Left ventricle myocardium inferior (tissue), 1 donor: ENCODE measurements at regions not wholly inside any gene's neighbourhood (a gene's known extent, or its start where the extent isn't known, plus 50 kb on each side); places are given as distances from the start of the nearest gene placed in this dataset.

ENCODE experiments used
- DNase-seq: peaks from one replicate; pipeline ENCODE4 v3.0.0-alpha.2; 2020
- H3K27ac ChIP-seq: fragments of 200-600 bp; replicated peaks from 2 replicates; pipeline ENCODE4 v1.8.0; 2021
- H3K27me3 ChIP-seq: fragments of 200-600 bp; 2 replicates; pipeline ENCODE4 v1.8.0; 2021; ENCODE audit warnings: low read depth
- H3K36me3 ChIP-seq: fragments of 200-600 bp; 2 replicates; pipeline ENCODE4 v1.8.0; 2021
- H3K4me1 ChIP-seq: fragments of 200-600 bp; 2 replicates; pipeline ENCODE4 v1.8.0; 2021
- H3K4me3 ChIP-seq: fragments of 200-600 bp; 2 replicates; pipeline ENCODE4 v1.8.0; 2021; ENCODE audit warnings: mild to moderate bottlenecking, moderate library complexity
- H3K9me3 ChIP-seq: fragments of 200-600 bp; replicated peaks from 2 replicates; pipeline ENCODE4 v1.8.0; 2021
- intact Hi-C: fragments of 100-400 bp; cut with micrococcal nuclease; formaldehyde crosslinking; loops from one replicate; pipeline ENCODE4 v1.11.0; 2022
- TF ChIP-seq, protein P1 (sequence below): fragments of 200-600 bp; IDR thresholded peaks from 2 replicates; pipeline ENCODE4 v1.8.0; 2021; ENCODE audit warnings: antibody characterized with exemption, mild to moderate bottlenecking, borderline replicate concordance
- donor health status: DM: no; HTN: yes; CAD: no; lungs with severe emphysema.

DNA sequence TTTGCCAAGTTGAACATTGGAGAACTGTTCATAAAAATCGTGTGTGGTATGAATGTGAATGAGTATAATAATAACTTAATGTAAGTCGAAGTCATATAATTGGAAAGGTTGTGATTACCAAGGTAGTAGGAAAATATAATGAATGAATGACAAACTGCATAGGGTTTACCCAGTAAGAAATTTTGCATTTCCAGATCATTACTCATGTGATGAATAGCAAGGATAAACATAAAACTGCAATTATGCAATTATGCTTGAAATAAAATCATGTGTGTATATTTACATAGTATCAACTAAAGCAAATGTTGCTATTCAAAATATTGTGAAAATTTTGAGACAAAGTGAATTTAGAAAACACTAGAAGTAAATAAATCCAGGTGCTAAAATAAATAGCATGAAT is 1108.7 kb upstream of the TMEFF2 start:
- H3K4me3 ChIP-seq = no peak overlapping the region
- intact Hi-C loops = no loop called here
- no peak for DNase-seq
- TF ChIP-seq, protein P1, sequence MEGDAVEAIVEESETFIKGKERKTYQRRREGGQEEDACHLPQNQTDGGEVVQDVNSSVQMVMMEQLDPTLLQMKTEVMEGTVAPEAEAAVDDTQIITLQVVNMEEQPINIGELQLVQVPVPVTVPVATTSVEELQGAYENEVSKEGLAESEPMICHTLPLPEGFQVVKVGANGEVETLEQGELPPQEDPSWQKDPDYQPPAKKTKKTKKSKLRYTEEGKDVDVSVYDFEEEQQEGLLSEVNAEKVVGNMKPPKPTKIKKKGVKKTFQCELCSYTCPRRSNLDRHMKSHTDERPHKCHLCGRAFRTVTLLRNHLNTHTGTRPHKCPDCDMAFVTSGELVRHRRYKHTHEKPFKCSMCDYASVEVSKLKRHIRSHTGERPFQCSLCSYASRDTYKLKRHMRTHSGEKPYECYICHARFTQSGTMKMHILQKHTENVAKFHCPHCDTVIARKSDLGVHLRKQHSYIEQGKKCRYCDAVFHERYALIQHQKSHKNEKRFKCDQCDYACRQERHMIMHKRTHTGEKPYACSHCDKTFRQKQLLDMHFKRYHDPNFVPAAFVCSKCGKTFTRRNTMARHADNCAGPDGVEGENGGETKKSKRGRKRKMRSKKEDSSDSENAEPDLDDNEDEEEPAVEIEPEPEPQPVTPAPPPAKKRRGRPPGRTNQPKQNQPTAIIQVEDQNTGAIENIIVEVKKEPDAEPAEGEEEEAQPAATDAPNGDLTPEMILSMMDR = no peak
- no peaks in the 10 kb centered on the region for H3K4me1 ChIP-seq
- H3K36me3 ChIP-seq = no peaks in the 10 kb centered on the region
- no peak overlapping the region for H3K27ac ChIP-seq
- H3K9me3 ChIP-seq = no peaks in the 10 kb centered on the region
- no peaks in the 10 kb centered on the region for H3K27me3 ChIP-seq

DNA sequence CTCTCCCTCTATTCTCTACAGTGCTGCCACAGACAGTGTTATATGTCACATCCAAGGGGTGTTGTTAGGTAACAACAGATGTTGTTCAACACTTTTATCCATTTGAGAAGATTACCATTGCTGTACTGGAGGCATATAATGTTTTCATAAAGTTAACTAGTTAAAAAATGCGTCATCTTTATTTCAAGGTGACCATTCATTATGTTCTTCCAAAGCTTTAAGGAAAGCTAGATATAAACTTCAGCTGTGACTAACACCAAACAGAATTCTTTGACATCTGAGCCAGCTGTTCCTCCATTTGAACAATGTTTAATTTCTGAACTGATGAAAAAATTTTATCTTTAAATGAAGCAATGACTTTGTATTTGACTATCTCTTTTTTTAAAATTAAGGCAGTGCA is 1099.6 kb upstream of the TMEFF2 start:
- Histone ChIP-seq H3K27ac (no peak overlapping the region), H3K4me1 (no peaks in the 10 kb centered on the region), H3K27me3 (no peaks in the 10 kb centered on the region)

DNA sequence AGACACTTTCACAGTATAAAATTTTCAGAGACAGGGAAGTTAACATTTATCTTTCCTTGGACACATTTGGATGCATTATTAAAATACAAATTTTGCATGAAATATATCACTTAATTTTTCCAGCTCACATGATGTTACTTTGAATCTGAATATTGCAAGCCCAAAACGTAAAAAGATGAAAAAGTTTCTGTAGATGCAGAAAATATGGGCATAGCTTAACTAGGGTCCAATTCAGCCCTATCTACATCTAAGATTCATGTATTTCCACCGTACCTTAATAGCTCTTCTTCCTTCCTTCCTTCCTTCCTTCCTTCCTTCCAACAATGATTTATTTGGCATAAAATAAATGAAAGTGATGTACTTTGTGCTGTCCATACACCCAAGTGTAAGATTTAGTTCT is 1084.6 kb upstream of the TMEFF2 start:
- H3K4me1 ChIP-seq = no peaks in the 10 kb centered on the region
- no peaks in the 10 kb centered on the region for H3K36me3 ChIP-seq
- DNase-seq = no peak
- H3K4me3 ChIP-seq = no peak overlapping the region
- intact Hi-C loops = no loop called here
- TF ChIP-seq, protein P1 = no peak
- no peaks in the 10 kb centered on the region for H3K27me3 ChIP-seq
- no peak overlapping the region for H3K27ac ChIP-seq
- no peaks in the 10 kb centered on the region for H3K9me3 ChIP-seq

More for the DNA sequence above, 1099.6 kb upstream of the TMEFF2 start:
- Histone ChIP-seq H3K9me3 (peaks cover 7% of the 10 kb centered on the region), H3K36me3 (no peaks in the 10 kb centered on the region), H3K4me3 (no peak overlapping the region)
- intact Hi-C loops = no loop called here
- no peak for DNase-seq
- TF ChIP-seq, protein P1 = no peak

DNA sequence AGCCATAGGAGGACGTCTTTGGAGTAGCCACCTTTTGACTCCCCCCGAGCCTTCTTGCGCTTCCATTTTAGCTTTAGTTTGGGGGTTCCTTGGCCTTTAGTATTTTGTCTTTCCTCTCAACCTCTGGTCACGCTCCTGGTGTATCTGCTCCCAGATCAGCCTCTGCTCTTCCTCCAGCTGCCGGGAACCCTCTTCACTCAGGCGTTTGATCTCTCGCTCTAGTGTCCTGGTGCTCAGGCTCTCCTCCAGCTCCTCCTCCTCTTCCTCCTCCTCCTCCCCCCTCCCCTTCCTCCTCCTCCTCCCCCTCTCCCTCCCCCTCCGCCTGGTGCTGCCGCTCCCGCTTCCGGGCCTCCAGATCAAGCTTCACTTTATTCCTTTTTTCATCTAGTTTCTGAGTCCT is 1082.3 kb upstream of the TMEFF2 start:
- intact Hi-C loops = no loop called here
- Histone ChIP-seq H3K4me1 (no peaks in the 10 kb centered on the region), H3K9me3 (peaks cover 5% of the 10 kb centered on the region), H3K36me3 (no peaks in the 10 kb centered on the region), H3K27me3 (no peaks in the 10 kb centered on the region), H3K4me3 (no peak overlapping the region), H3K27ac (no peak overlapping the region)
- DNase-seq = no peak
- TF ChIP-seq, protein P1 = no peak

DNA sequence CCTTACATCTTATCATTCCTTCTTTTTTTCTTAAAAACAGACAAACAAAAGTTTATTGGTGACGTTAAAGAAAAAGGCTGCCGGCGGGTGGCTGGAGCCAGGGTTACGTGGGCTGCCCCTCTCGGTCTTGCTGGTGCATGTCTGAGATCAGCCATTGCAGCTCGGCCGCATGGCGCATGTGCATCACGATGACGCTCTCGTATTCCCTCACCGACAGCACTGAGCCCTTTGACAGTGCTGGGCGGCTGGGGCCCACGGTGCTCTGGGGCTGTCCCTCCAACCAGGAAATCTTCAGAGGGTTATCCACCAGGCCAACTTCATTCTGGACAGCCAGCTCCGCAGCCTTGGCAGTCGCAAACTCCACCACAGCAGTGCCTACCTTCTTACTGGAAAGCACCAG is 1081.8 kb upstream of the TMEFF2 start:
- Histone ChIP-seq H3K4me1 (no peaks in the 10 kb centered on the region), H3K36me3 (no peaks in the 10 kb centered on the region), H3K4me3 (no peak overlapping the region), H3K27ac (no peak overlapping the region), H3K27me3 (no peaks in the 10 kb centered on the region), H3K9me3 (peaks cover 5% of the 10 kb centered on the region)
- DNase-seq = no peak
- TF ChIP-seq, protein P1 = no peak
- intact Hi-C loops = no loop called here

DNA sequence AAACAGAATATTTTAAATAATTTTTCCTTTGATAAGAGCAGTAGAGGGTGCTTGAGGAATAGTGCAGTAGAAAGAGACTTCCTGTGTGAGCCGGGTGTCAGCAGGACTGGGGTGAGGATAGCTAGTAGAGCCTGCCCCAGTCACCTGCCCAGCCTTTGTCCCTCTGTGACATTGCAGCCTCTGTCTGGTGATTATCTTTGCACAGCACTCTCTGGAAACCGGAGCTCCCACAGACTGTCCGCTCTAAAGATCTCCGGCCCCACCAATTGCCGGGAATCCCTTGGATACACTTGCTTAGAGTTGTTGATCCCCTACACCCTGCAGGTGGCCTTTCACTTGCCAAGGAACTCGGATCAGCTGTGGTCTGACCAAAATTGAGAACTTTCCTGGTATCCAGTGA is 1081.3 kb upstream of the TMEFF2 start:
- intact Hi-C loops = no loop called here
- Histone ChIP-seq H3K4me1 (no peaks in the 10 kb centered on the region), H3K27me3 (no peaks in the 10 kb centered on the region), H3K9me3 (peaks cover 5% of the 10 kb centered on the region), H3K27ac (no peak overlapping the region), H3K36me3 (no peaks in the 10 kb centered on the region), H3K4me3 (no peak overlapping the region)
- TF ChIP-seq, protein P1 = no peak
- DNase-seq = no peak
